GM19023 (cell line): ENCODE measurements at regions not wholly inside any gene's neighbourhood (a gene's known extent, or its start where the extent isn't known, plus 50 kb on each side); places are given as distances from the start of the nearest gene placed in this dataset.

ENCODE experiments used
- ATAC-seq: cut with Tn5 transposase; IDR thresholded peaks from one replicate; pipeline ENCODE4 v1.9.1; 2021; ENCODE audit warnings: mild to moderate bottlenecking, moderate library complexity; ENCODE audit not compliant: unreplicated experiment

DNA sequence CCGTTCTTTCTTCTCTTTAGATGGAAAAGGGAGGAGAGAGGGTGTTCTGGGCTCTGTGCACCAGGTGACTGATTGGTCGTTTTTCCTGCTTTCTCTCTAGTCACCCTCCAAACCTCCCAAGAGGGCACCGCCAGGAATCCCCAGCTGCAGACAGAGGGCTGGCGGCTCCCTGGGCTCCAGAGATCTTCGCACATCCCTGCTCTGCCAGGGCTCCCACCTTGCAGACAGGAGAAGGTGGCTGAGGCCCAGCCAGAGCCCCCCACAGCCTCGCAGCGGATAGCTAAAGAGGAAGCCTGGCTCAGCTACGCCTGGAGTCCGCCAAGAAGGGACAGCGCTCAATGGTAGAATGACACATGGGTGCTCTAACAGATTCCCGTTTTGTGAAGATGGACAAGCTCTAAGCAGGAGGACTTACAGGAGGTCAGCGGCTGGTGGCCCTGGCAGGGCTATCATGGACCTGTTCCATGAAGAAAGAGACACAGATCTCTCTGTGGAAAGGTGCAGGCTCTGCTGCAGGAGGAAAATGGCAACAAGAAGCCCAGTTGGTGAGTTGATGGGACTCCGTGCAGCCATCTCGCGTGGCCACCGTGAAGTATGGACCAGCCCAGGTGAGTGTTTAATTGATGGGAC, 976.9 kb downstream of the BRD1 start:
- ATAC-seq: no peak

DNA sequence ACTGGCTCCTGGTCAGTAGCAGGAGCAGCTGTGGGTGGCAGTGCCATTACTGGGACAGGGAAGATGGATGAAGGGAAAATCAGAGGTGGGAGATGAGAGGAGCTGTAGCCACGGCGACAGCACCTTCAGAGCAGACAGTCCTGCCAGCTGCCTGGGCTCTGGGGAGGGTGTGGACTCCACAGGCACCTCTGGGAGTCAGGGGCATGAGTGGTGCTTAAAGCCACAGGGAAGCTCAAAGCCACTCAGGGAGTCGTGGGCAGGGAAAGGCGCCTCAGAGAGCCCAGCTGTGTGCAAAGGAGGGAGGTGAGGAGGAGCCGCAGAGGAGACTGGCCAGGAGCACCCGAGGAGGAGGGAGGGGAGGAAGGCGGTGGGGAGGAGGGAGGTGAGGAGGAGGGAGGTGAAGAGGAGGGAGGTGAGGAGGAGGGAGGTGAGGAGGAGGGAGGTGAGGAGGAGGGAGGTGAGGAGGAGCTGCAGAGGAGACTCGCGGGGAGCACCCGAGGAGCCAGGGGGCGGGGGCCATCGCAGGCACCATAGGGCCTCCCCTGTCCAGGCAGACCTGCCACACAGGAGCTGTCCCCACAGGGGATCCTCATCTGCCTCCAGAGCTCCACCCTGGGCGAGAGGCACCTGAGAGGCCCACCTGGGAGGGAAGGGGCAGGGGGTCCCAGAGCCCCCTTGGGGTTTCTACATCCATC, 977.6 kb downstream of the BRD1 start:
- no peak for ATAC-seq

DNA sequence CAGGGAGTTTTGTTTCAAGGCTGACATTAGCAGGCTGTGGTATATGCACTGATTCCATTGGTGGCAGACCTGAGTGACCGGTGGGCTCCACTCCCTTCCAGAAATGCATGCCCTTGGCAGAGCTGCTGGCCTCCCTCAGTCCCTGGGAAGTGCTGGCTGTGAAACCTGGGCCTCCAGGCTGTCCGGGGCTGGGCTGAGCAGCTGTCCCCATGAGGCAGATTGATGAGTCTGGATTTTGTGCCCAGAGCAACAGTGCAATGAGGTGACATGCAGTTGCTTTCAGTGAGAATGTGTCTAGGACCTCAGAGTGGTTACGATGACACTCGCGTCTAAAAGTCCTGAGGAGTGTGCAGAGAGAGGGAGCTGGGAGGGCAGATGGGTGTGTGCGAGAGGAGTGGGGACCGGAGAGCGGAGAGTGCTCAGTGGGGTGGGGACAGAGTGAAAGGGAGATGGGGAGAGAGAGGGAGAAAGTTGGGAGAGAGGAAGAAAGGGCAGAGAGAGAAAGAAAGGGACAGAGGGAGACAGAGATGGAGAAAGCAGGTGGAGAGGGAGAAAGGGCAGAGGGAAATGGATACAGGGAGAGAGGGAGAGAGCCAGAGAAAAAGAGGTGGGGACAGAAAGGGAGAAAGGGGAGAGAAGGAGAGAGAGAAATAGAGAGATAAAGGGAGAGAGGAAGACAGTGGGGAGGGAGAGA, 978.3 kb downstream of the BRD1 start:
- ATAC-seq: no peak

DNA sequence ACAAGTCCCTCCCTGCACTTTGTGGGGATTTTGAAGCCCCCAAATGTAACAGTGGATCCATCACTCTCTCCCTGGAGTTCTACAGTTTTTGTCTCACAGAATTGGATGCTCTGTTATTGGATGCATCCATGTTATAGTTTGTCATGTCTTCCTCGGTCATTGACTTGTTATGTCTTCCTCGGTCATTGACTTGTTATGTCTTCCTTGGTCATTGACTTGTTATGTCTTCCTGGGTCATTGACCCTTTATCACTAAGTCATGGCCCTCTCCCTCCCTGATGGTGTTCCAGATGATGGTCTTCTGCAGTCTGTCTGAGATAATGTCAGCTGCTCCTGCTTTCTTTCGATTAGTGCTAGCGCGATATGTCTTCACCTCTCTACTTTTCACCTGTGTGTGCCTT, 981.5 kb downstream of the BRD1 start:
- ATAC-seq: no peak

DNA sequence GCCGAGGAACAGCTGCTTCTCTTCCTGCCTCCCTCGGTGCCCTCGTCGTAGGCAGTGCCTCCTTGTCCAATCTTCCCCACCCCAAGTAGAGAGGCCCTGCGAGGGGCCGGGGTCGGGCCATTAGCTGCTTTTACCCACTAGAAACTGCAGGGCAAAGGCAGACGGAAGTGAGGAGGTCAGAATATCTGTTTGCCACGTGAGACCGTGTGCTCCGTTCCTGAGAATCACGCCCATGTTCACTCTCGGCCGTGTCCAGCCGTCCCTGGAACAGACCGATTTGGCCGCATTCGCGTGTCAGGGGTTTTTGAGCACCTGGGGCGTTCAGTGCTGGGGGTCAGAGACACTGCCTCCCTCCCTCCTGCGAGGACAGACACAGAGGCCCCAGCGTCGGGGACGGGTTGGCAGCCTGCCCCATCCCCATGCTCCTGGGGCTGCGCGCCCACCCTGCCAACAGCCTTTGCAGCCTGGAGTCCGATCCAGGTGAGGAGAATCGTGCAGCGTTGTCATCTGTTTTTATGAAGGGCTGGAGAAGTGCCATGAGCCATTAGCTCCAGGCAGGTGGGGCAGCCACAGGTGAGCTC, 982.2 kb downstream of the BRD1 start:
- ATAC-seq: no peak

DNA sequence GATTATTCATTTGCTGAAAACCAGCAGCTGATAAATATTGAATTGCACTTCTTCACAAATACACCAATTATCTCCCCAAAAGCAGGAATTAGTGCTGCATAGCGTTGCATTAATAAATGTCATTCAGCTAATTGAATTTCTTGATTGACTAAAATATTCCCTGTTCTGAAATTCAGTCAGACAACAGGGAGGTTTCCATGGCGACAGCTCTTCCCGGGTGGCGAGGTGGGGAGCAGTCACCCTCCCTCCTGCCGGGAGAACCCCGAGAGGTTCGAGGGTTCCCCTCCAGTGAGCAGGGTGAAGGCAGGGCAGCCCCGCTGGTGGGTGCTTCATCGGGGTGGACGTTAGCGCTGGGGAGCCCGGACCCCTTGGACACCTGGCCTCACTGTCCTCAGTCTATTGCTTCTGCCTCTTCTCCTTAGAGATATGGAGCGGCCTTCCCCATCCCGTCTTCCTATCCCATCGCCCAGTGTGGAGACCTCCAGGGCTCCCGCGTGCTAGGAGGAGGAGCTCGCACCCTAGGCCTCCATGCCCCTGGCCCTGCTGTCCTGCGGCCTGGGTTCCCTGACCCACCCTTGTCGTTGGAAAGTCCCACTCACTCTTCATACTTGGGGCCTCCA, 983.5 kb downstream of the BRD1 start:
- no peak for ATAC-seq

DNA sequence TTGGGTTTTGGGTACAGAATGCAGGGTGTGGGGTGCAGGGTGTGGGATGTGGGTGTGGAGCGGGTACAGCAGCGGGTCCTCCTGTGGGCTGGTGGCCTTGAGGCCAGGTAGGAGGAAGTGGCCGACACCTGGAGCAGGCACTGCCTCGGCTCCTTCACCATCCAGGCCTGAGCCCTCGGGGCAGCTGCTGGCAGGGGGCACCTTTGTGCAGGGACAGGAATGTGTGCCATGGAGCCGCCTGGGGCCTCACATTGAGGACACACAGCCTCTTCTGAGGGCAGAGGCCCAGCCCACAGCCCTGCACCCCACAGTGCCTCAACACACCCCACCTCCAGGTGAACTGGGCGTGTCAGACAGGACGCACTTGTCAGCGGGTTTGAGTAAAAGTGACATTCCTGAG, 984.0 kb downstream of the BRD1 start:
- ATAC-seq: no peak

DNA sequence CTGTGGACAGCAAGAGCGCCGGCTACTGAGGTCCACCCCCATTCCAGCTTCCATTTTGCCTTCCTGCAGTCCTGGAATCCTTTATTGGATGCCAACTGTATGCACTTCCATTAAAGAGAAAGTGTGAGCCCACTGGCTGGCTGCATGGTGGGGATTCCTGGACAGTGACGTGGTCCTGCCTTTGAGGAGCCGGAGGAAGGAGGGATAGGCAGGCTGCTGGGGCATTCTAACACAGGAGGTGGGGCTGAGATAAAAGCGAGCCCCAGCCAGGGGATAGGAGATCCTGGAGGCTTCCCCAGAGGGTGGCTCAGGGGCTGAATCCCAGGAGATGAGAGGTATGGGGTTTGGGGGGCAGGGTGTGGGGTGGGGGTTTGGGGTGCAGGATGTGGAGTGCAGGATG, 984.7 kb downstream of the BRD1 start:
- ATAC-seq: no peak

DNA sequence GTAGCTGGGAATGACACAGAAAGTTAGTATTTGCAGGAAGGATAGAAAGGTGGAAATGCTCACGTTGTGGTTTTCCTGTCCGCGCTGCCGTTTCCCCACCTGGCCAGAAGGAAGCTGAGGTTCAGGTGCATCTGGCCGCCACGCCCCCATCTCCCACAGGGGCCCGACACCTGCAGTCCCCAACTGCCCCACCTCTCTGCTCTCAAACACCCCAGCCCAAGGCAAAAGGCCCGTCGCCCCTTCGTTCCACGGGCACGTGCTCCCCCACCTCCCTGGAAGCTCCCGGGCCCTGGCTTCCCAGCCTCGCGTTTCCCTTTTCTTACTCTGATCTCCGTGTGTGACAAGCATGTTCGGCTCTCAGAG, 985.1 kb downstream of the BRD1 start:
- no peak for ATAC-seq

DNA sequence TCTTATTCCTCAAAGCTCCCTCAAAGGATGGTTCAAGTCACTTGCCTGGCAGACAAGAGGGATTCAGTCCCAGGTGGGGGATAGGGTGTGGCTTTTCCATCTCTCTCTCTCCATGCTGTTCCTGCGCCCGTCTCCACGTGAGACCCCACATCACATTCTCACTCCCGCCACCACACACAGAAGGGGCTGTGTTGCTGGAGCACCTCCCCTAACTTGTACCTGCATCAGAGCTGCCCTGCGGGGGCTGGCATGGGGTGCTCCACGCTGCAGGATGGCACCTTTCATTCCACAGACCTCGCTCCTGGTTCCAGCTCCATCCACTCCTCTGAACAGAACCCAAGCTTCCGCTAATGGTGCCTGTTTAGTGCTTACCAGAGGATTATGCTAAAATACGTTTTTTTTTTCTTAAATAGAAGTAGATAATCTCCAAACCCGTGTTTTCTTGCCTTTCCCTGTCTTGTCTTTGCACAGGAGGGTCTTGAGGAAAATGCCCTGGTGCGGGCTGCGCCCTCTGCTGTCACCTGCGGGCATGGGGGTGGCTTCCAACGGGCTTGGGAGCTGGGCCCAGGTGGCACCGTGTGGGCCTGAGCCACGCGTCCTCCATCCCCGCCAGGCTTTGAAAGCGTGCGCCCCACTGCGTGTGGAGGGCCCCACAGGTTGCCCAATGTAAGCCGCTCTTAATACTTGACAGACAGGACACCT, 985.6 kb downstream of the BRD1 start:
- ATAC-seq: no peak

DNA sequence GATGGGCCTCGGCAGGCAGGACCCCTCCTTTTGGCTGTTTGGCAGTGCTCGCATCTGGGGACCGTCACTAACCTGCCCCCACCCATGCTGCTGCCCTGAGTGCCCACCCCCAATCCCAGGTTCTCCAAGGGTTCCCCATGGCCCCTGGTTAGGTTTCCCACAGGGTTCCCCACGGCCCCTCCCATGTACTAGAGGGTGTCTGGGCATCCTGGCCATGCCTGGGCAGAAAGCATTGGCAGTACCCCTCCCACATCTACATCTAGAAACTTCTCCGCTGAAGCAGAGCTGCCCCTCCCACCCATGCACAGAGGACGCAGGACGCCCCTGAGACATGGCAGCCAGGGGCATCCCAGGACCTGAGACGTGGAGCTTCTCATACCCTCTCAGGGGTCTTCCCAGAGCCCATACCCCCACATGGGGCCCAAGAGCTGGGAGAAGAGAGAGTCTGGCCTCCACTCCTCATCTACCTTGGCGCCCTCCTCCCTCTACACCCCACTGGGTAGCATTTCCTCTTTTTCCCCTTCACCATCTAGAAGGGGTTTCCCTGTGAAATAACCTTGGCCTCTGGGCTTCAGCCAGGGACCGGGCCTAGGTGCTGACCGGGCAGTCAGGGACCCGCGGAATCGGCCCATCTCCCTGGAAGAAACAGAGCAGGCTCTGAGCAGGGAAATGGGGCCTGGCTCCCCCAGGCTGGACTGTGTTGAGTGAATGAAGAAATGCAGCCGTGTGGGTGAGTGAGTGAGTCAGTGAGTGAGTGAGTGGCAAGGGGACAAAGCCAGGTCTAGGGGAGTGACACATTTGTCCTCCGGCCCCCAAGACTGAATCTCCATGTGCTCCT, 987.3 kb downstream of the BRD1 start:
- no peak for ATAC-seq

DNA sequence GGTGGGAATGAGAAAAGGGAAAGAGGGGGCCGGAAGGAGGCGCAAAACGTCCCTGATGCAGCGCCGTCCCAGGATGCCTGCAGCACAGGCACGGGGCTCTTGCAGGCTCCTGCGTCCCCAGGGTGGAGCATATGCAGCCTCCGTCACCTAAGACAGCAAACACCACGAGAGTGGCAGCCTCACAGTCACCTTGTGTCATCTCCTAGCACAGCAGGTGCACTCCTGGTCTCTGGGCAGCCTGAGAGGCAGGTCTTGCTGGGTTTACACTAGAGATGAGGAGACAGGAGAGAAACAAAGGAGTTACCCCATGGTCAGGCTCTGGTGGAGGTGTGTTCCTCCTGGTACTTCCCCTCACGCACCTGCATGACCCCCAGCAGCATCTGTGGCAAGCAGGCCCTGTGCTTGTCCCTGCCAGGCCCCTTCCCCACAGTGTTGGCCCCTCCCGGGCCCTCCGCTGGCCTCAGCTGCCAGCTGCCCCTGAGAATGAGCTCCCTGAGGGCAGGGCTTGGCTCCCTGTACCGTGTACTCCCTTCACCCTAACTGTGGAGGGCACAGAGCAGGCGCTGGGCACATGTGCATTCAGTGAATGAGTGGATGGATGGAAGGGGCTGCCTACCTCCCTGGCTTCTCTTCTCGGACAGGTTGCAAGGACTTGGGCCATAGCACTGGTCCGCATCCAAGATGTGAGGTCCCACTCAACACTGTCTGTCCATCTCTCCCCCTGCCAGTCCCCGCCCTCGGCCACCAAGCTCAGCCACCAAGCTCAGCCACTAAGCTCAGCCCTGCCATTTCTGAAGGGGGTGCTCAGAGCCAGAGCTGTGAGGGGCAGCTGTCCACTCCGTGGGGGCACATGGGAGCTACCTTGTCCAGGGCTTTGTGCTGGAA, 988.6 kb downstream of the BRD1 start:
- no peak for ATAC-seq

DNA sequence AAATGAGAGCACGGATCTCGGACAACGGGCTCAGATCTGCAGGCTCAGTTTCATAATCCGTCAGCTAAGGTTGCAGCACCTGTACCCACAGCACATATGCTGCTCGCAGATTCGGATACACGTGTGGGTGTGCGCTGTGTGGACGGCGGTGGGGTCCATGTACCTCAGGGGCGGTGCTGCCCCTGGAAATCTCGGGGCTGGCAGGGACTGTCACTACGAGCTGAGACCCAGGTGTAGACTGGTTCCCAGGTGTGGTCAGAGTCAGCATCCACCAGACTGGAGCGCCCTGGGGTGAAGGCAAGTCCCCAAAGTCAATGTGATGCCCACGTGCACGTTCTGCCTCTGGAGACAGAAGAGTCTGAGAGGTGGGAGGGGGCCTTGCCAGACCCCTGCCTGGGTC, 989.3 kb downstream of the BRD1 start:
- no peak for ATAC-seq

DNA sequence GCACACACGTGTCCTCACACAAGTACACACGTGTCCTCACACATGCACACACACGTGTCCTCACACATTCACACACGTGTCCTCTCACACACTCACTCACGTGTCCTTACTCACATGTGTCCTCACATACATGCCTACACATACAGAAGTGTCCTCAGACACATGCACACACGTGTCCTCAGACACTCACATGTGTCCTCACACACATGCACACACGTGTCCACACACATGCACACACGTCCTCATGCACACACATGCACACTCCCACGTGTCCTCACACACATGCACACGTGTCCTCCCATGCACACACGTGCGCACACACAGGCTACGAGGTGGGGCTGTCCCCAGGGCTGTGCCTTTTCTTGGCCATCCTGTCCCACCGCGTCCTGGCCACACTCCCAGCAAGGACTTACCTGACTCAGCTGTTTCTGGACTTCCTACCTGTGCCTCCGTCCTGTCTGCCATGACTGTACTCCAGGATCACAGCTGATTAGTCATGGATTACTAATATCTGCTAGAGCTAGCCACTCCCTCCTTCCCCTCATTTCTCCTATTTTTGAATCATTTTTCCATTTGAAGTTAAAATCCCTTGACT, 990.2 kb downstream of the BRD1 start:
- ATAC-seq: no peak

DNA sequence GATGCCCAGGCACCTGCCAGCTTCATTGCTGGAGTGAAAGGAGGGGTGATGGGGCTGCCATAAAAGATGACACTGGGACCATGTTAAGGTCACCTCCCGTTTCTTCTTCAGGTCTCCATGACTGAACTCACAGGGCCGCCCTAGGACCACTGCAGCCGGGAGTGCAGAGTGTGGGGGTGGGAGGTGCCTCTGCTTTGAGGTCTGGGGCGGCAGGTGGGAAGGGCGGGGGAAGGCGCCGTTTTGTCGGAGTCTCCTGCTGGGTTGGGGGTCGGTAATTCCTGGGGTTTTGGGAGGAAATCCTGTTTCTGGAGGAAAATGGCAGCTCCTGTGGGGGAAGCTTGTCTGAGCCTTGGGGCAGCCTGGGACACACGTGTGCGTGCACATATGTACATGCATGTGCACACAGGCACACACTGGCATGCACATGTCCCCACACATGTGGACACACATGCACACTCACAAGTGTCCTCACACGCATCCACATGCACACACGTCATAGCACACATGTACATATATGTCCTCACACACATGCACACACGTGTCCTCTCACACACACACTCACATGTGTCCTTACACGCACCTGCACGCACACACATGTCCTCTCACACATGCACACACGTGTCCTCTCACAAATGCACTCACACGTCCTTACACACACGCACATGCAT, 990.9 kb downstream of the BRD1 start:
- no peak for ATAC-seq

DNA sequence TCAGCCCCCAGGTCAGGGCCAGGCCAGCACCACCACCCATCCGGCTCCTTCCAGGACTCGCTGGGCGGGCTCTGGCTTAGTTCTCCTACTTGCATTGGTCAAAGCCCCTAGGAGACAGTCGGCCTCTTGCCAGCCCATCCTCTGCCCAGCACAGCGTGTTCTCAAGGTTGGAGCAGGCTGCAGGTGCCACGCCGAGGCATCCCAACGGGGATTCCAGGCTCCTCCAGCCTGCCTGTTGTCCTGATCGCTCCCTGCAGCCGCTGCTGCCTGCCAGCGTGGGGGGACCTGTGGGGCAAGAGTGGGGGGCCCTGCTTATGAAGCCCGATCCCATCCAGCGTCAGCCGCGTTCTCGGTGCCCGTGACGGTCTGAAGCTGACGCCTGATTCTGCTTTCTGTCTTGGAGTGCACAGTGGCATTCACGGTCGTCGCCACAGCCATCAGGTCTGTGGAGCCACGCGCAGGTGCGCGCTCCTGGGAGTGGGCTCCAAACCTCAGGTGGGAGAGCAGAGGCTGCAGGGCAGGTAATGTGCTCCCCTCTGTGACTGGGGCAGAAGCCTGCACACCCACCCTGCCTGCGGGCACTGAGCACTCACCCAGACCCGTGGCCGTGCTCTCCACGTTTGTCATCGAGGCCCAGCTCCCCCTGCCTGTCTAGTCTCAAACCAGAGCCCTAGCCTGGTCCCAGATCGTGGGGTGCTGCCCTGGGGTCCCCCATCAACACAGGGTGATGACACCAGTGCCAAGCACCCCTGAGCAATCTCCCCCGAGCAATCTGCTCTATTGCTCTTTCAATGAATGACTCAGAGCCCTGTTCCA, 991.6 kb downstream of the BRD1 start:
- no peak for ATAC-seq

DNA sequence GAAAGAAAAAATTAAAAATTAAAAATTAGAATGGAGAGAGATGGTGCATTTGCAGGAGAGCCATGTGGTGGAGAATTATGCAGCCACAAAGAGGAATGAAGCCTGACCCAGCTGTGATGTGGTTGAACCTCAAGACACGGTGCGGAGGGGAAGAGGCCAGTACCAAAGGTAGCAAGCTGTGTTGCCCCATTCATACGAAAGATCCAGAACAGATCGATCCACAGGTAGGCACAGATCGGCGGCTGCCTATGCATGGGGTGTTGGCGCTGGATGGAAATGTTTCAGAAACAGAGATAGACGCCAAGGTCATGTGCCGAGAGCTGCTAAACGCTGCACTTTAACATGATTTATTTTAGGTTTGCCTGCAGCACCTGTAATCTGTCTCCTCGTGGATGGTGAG, 992.3 kb downstream of the BRD1 start:
- ATAC-seq: no peak
